PC-3 (cell line): ENCODE measurements at regions not wholly inside any gene's neighbourhood (a gene's known extent, or its start where the extent isn't known, plus 50 kb on each side); places are given as distances from the start of the nearest gene placed in this dataset.
"Not testable (repeated sequence)": the region's sequence is repeated elsewhere in the genome, so short reads cannot be mapped to it uniquely, and the experiment has no call there.

Source experiments
- ATAC-seq: fragments of 200-7000 bp; cut with Tn5 transposase; 2 replicates; pipeline ENCODE4 v1.9.1; 2020; ENCODE audit warnings: mild to moderate bottlenecking, moderate library complexity
- BruUV-seq: library from RNA; stranded (reverse); fragments of 400-500 nt; replicated peaks from 2 replicates; lab custom pipeline; 2021; lab: Mats Ljungman, UMichigan
- CTCF ChIA-PET: fragments of 300-600 bp; sonication (Branson Sonifier 250); formaldehyde crosslinking; loops from one replicate; lab custom pipeline; 2022; ENCODE audit warnings: antibody characterized with exemption; lab: Charles Lee
- POLR2A ChIA-PET: fragments of 300-600 bp; sonication (Branson Sonifier 250); formaldehyde crosslinking; loops from one replicate; lab custom pipeline; 2022; ENCODE audit warnings: antibody characterized with exemption; ENCODE audit not compliant: unreplicated experiment; lab: Charles Lee
- DNase-seq: peaks from one replicate; pipeline ENCODE4 v3.0.0-alpha.2; 2015
- H2AFZ ChIP-seq: fragments of 300-600 bp; sonication (generic); 2 replicates; pipeline ENCODE4 v1.6.0; 2016; ENCODE audit warnings: antibody characterized with exemption, low read length
- H3F3A ChIP-seq: fragments of 300-600 bp; sonication (generic); one replicate; pipeline ENCODE4 v1.6.0; 2017; ENCODE audit warnings: antibody characterized with exemption, low read length, control low read depth, mild to moderate bottlenecking; ENCODE audit not compliant: unreplicated experiment
- H3K27ac ChIP-seq: fragments of 300-600 bp; sonication (generic); 2 replicates; pipeline ENCODE4 v1.5.1; 2016; ENCODE audit warnings: mild to moderate bottlenecking, low read length
- H3K27me3 ChIP-seq: fragments of 300-600 bp; sonication (generic); 2 replicates; pipeline ENCODE4 v1.6.1; 2016; ENCODE audit warnings: low read length, mixed read lengths
- H3K36me3 ChIP-seq: fragments of 300-600 bp; sonication (generic); 2 replicates; pipeline ENCODE4 v1.6.1; 2016; ENCODE audit warnings: low read depth, mixed run types, low read length, mixed read lengths
- H3K4me1 ChIP-seq: fragments of 300-600 bp; sonication (generic); 2 replicates; pipeline ENCODE4 v1.5.1; 2016; ENCODE audit warnings: low read length; ENCODE audit not compliant: insufficient read depth
- H3K4me2 ChIP-seq: fragments of 300-600 bp; sonication (generic); 2 replicates; pipeline ENCODE4 v1.6.0; 2016; ENCODE audit warnings: low read length
- H3K4me3 ChIP-seq: fragments of 300-600 bp; sonication (generic); 2 replicates; pipeline ENCODE4 v1.5.1; 2016; ENCODE audit warnings: mild to moderate bottlenecking, low read length, mixed read lengths
- H3K79me2 ChIP-seq: fragments of 300-600 bp; sonication (generic); 2 replicates; pipeline ENCODE4 v1.6.1; 2017; ENCODE audit warnings: low read length, mixed read lengths
- H3K9ac ChIP-seq: fragments of 300-600 bp; sonication (generic); 2 replicates; pipeline ENCODE4 v1.6.0; 2016; ENCODE audit warnings: mild to moderate bottlenecking, low read length
- H3K9me2 ChIP-seq: fragments of 300-600 bp; sonication (generic); replicated peaks from 2 replicates; pipeline ENCODE4 v1.6.1; 2016; ENCODE audit warnings: mixed run types, low read length, mixed read lengths
- H3K9me3 ChIP-seq: fragments of 300-600 bp; sonication (generic); 2 replicates; pipeline ENCODE4 v1.6.1; 2016; ENCODE audit warnings: low read length, mixed read lengths
- H4K20me1 ChIP-seq: fragments of 300-600 bp; sonication (generic); 2 replicates; pipeline ENCODE4 v1.6.1; 2016; ENCODE audit warnings: low read length, mixed read lengths
- CTCF ChIP-seq: fragments of 300-600 bp; sonication (generic); conservative IDR thresholded peaks from 2 replicates; pipeline ENCODE4 v1.5.1; 2017; ENCODE audit warnings: antibody characterized with exemption, low read depth, mild to moderate bottlenecking, low read length
- EZH2 ChIP-seq: fragments of 300-600 bp; sonication (generic); IDR thresholded peaks from one replicate; pipeline ENCODE4 v1.6.1; 2017; ENCODE audit warnings: antibody characterized with exemption, mild to moderate bottlenecking, low read length; ENCODE audit not compliant: unreplicated experiment
- EZH2phosphoT487 ChIP-seq: fragments of 300-600 bp; sonication (generic); IDR thresholded peaks from 2 replicates; pipeline ENCODE4 v1.6.1; 2018; ENCODE audit warnings: mild to moderate bottlenecking, antibody characterized with exemption, low read length, borderline replicate concordance
- intact Hi-C: fragments of 100-400 bp; cut with micrococcal nuclease; formaldehyde crosslinking; loops from 2 replicates; pipeline ENCODE4 v1.9.0; 2023

- H3K36me3 ChIP-seq, result no peaks in the 10 kb centered on the region
- no peaks in the 10 kb centered on the region for H3F3A ChIP-seq
- ChIA-PET POLR2A (no interaction called here), CTCF (no interaction called here)
- no peak overlapping the region for H3K4me2 ChIP-seq
- no peak overlapping the region for H3K4me3 ChIP-seq
- H4K20me1 ChIP-seq, result no peaks in the 10 kb centered on the region
- no peak for DNase-seq
- H3K9ac ChIP-seq, result no peak overlapping the region
- H3K4me1 ChIP-seq, result no peaks in the 10 kb centered on the region
- no peak for ATAC-seq
- no peaks in the 10 kb centered on the region for H3K9me2 ChIP-seq
- BruUV-seq, result no TSS peak
- H2AFZ ChIP-seq, result no peak overlapping the region
- no peak overlapping the region for H3K27ac ChIP-seq
- peaks cover 4% of the 10 kb centered on the region; the same call in 1 of the 2 replicates for H3K27me3 ChIP-seq
- TF ChIP-seq CTCF (no peak), EZH2 (no peak), EZH2phosphoT487 (no peak)
- H3K9me3 ChIP-seq, result no peaks in the 10 kb centered on the region
- H3K79me2 ChIP-seq, result no peaks in the 10 kb centered on the region
- intact Hi-C loops, result no loop called here
Observed at GRCh38 chr14:78048120-78048519, 122.1 kb upstream of the NRXN3 start.

GRCh38 chr14:78056890-78057289, 113.3 kb upstream of the NRXN3 start:
- H3K9ac ChIP-seq, POLR2A ChIA-PET, H3K9me2 ChIP-seq, H3K4me3 ChIP-seq, DNase-seq, H3K79me2 ChIP-seq, CTCF ChIA-PET, BruUV-seq, H3K36me3 ChIP-seq, H3K27ac ChIP-seq, intact Hi-C loops, H3F3A ChIP-seq, ATAC-seq, H2AFZ ChIP-seq, H4K20me1 ChIP-seq, H3K9me3 ChIP-seq, H3K4me2 ChIP-seq, H3K4me1 ChIP-seq: not testable (repeated sequence)
- H3K27me3 ChIP-seq, result peaks cover 11% of the 10 kb centered on the region; the same call in 1 of the 2 replicates

- Histone ChIP-seq H3K9me2 (no peaks in the 10 kb centered on the region), H3K9ac (no peak overlapping the region), H3K27me3 (peaks cover 8% of the 10 kb centered on the region; the same call in 1 of the 2 replicates), H3K4me3 (no peak overlapping the region), H3F3A (no peaks in the 10 kb centered on the region), H3K4me1 (no peaks in the 10 kb centered on the region), H3K36me3 (no peaks in the 10 kb centered on the region), H3K27ac (no peak overlapping the region), H3K79me2 (no peaks in the 10 kb centered on the region), H3K9me3 (no peaks in the 10 kb centered on the region), H4K20me1 (no peaks in the 10 kb centered on the region), H3K4me2 (no peak overlapping the region), H2AFZ (no peak overlapping the region)
- intact Hi-C loops, result no loop called here
- TF ChIP-seq EZH2 (no peak), EZH2phosphoT487 (no peak), CTCF (no peak)
- BruUV-seq, result no TSS peak
- ChIA-PET POLR2A (no interaction called here), CTCF (no interaction called here)
- no peak for ATAC-seq
- DNase-seq, result no peak
Observed at GRCh38 chr14:78070344-78070743, 99.8 kb upstream of the NRXN3 start.
